Smooth muscle cell (in vitro differentiated cells): ENCODE measurements at regions not wholly inside any gene's neighbourhood (a gene's known extent, or its start where the extent isn't known, plus 50 kb on each side); places are given as distances from the start of the nearest gene placed in this dataset.

Experiments
- DNase-seq: peaks from one replicate; lab custom pipeline; 2025; ENCODE audit not compliant: unreplicated experiment; lab: John Stamatoyannopoulos, UW
- H2AFZ ChIP-seq: fragments of 200-600 bp; sonication (generic); 2 replicates; pipeline ENCODE4 v1.6.0; 2016; ENCODE audit warnings: antibody characterized with exemption, low read depth, mild to moderate bottlenecking
- H3F3A ChIP-seq: fragments of 200-600 bp; sonication (generic); 2 replicates; pipeline ENCODE4 v1.6.0; 2017; ENCODE audit warnings: antibody characterized with exemption, low read depth
- H3K27ac ChIP-seq: fragments of 200-600 bp; sonication (generic); 2 replicates; pipeline ENCODE4 v1.5.1; 2016; ENCODE audit warnings: low read depth, mild to moderate bottlenecking
- H3K27me3 ChIP-seq: fragments of 200-600 bp; sonication (generic); 2 replicates; pipeline ENCODE4 v1.6.1; 2016; ENCODE audit warnings: low read depth, mild to moderate bottlenecking
- H3K36me3 ChIP-seq: fragments of 200-600 bp; sonication (generic); 2 replicates; pipeline ENCODE4 v1.5.1; 2016; ENCODE audit warnings: low read depth
- H3K4me1 ChIP-seq: fragments of 200-600 bp; sonication (generic); 2 replicates; pipeline ENCODE4 v1.5.1; 2016; ENCODE audit warnings: low read depth
- H3K4me2 ChIP-seq: fragments of 200-600 bp; sonication (generic); 2 replicates; pipeline ENCODE4 v1.6.0; 2016; ENCODE audit warnings: mild to moderate bottlenecking
- H3K4me3 ChIP-seq: fragments of 200-600 bp; sonication (generic); 2 replicates; pipeline ENCODE4 v1.5.1; 2016; ENCODE audit warnings: mild to moderate bottlenecking
- H3K79me2 ChIP-seq: fragments of 200-600 bp; sonication (generic); 2 replicates; pipeline ENCODE4 v1.6.0; 2016; ENCODE audit warnings: low read depth, mild to moderate bottlenecking
- H3K9ac ChIP-seq: fragments of 200-600 bp; sonication (generic); 2 replicates; pipeline ENCODE4 v1.6.0; 2016; ENCODE audit warnings: low read depth
- H3K9me3 ChIP-seq: fragments of 200-600 bp; sonication (generic); replicated peaks from 2 replicates; pipeline ENCODE4 v1.5.1; 2016; ENCODE audit warnings: low read depth
- H4K20me1 ChIP-seq: fragments of 200-600 bp; sonication (generic); 2 replicates; pipeline ENCODE4 v1.6.0; 2016; ENCODE audit warnings: low read depth
- CTCF ChIP-seq: fragments of 200-600 bp; sonication (generic); IDR thresholded peaks from 2 replicates; pipeline ENCODE4 v1.5.1; 2017; ENCODE audit warnings: borderline replicate concordance, mild to moderate bottlenecking, antibody characterized with exemption; ENCODE audit not compliant: insufficient read depth, poor library complexity, severe bottlenecking
- WGBS: methylation state at CpG from one replicate; pipeline ENCODE4 v1.1.7; 2016; ENCODE audit warnings: low lambda C conversion rate; 5-methylcytosine and 5-hydroxymethylcytosine counted together

- TF ChIP-seq CTCF = no peak
- Histone ChIP-seq H3K9me3 (no peaks in the 10 kb centered on the region), H3K27ac (no peak overlapping the region), H3K9ac (no peak overlapping the region), H3K4me3 (no peak overlapping the region), H3K4me2 (no peak overlapping the region), H4K20me1 (no peaks in the 10 kb centered on the region), H3K36me3 (no peaks in the 10 kb centered on the region), H3K4me1 (peaks cover 3% of the 10 kb centered on the region), H3F3A (no peaks in the 10 kb centered on the region), H2AFZ (no peak overlapping the region), H3K27me3 (peaks cover 6% of the 10 kb centered on the region), H3K79me2 (no peaks in the 10 kb centered on the region)
- DNase-seq = no peak
- 95% methylated on average over 2 of the region's 2 CpGs for WGBS
These were observed 69.7 kb downstream of the PSMB1 start for GRCh38 chr6:170483413-170483812.

- no peaks in the 10 kb centered on the region for H3K79me2 ChIP-seq
- no peak overlapping the region for H3K4me3 ChIP-seq
- no peak overlapping the region for H2AFZ ChIP-seq
- H3K9me3 ChIP-seq = no peaks in the 10 kb centered on the region
- no peaks in the 10 kb centered on the region for H4K20me1 ChIP-seq
- no peaks in the 10 kb centered on the region for H3K27me3 ChIP-seq
- no peaks in the 10 kb centered on the region for H3K36me3 ChIP-seq
- no peak for TF ChIP-seq CTCF
- no peak for DNase-seq
- WGBS = 63% methylated on average over 6 of the region's 6 CpGs
- H3K27ac ChIP-seq = no peak overlapping the region
- H3K9ac ChIP-seq = no peak overlapping the region
- H3F3A ChIP-seq = no peaks in the 10 kb centered on the region
- no peak overlapping the region for H3K4me2 ChIP-seq
- H3K4me1 ChIP-seq = no peaks in the 10 kb centered on the region
These were observed 72.9 kb downstream of the PSMB1 start for GRCh38 chr6:170480050-170480692.

- Histone ChIP-seq H3K36me3 (no peaks in the 10 kb centered on the region), H3F3A (no peaks in the 10 kb centered on the region), H4K20me1 (no peaks in the 10 kb centered on the region), H3K27ac (no peak overlapping the region), H3K9me3 (no peaks in the 10 kb centered on the region), H3K4me2 (no peak overlapping the region), H3K79me2 (no peaks in the 10 kb centered on the region), H3K4me3 (no peak overlapping the region), H2AFZ (no peak overlapping the region), H3K27me3 (peaks cover 8% of the 10 kb centered on the region), H3K9ac (no peak overlapping the region), H3K4me1 (no peaks in the 10 kb centered on the region)
- no peak for TF ChIP-seq CTCF
- DNase-seq = no peak
- 96% methylated on average over 6 of the region's 6 CpGs for WGBS
These were observed 76.7 kb downstream of the PSMB1 start for GRCh38 chr6:170476360-170476759.

- Histone ChIP-seq H3K27ac (no peak overlapping the region), H3K9me3 (no peaks in the 10 kb centered on the region), H3K27me3 (peaks cover 8% of the 10 kb centered on the region), H3K36me3 (no peaks in the 10 kb centered on the region), H3K4me2 (no peak overlapping the region), H3K4me1 (no peaks in the 10 kb centered on the region), H3K9ac (no peak overlapping the region), H3K79me2 (no peaks in the 10 kb centered on the region), H4K20me1 (no peaks in the 10 kb centered on the region), H3F3A (no peaks in the 10 kb centered on the region), H3K4me3 (no peak overlapping the region), H2AFZ (no peak overlapping the region)
- no peak for TF ChIP-seq CTCF
- no peak for DNase-seq
- WGBS = 85% methylated on average over 3 of the region's 3 CpGs
These were observed 78.0 kb downstream of the PSMB1 start for GRCh38 chr6:170475118-170475517.
